ENCODE measurements at regions not wholly inside any gene's neighbourhood (a gene's known extent, or its start where the extent isn't known, plus 50 kb on each side); places are given as distances from the start of the nearest gene placed in this dataset.

GRCh38 chr12:25755971-25756260 is 202.6 kb upstream of the RASSF8 start:
- no peak for TF ChIP-seq CTCF (conservative IDR thresholded peaks at IDR 0.05)
- Histone ChIP-seq H4K8ac (replicated peaks; ENCODE audit: insufficient read length, low read depth, low read length) (no peak overlapping the region), H3K23me2 (ENCODE audit: insufficient read length, low read depth, low read length, poor library complexity, severe bottlenecking) (no peaks in the 10 kb centered on the region), H4K91ac (ENCODE audit: insufficient read length, low read depth, low read length) (no peak overlapping the region), H3T11ph (ENCODE audit: low read length) (no peak overlapping the region), H2BK5ac (ENCODE audit: insufficient read length, low read length) (no peak overlapping the region), H4K5ac (ENCODE audit: insufficient read length, low read depth, low read length) (no peak overlapping the region), H3K4me1 (ENCODE audit: insufficient read depth, low read length) (no peaks in the 10 kb centered on the region), H3K14ac (ENCODE audit: insufficient read depth, low read length) (no peak overlapping the region), H3K27ac (ENCODE audit: insufficient read length, low read depth, low read length) (no peak overlapping the region), H3K23ac (ENCODE audit: insufficient read length, low read depth, low read length) (no peak overlapping the region), H3K18ac (ENCODE audit: insufficient read length, low read depth, low read length) (no peak overlapping the region), H2BK15ac (ENCODE audit: low read depth, low read length) (no peak overlapping the region), H2AFZ (ENCODE audit: low read length) (no peak overlapping the region), H2AK5ac (ENCODE audit: insufficient read length, low read length) (no peak overlapping the region), H4K20me1 (ENCODE audit: control insufficient read depth, insufficient read depth, insufficient read length) (no peaks in the 10 kb centered on the region), H2BK12ac (ENCODE audit: insufficient read length, low read depth, low read length) (no peak overlapping the region), H3K9me3 (ENCODE audit: control insufficient read depth, low read depth, low read length) (no peaks in the 10 kb centered on the region), H2BK120ac (ENCODE audit: low read depth, low read length, poor library complexity, severe bottlenecking) (no peak overlapping the region), H3K9ac (ENCODE audit: extremely low read depth, insufficient read length, low read length) (no peak overlapping the region), H3K79me2 (ENCODE audit: insufficient read depth, low read length) (no peaks in the 10 kb centered on the region), H3K4ac (ENCODE audit: low read depth, low read length) (no peak overlapping the region), H3K4me2 (ENCODE audit: insufficient read depth, insufficient read length, low read length) (no peak overlapping the region), H2BK20ac (ENCODE audit: low read depth, low read length, poor library complexity, severe bottlenecking) (no peak overlapping the region), H3K56ac (ENCODE audit: insufficient read length, low read depth, low read length) (no peak overlapping the region), H3K79me1 (ENCODE audit: insufficient read depth, low read depth, low read length, poor library complexity, severe bottlenecking) (no peaks in the 10 kb centered on the region), H3K27me3 (ENCODE audit: insufficient read depth, low read length) (no peaks in the 10 kb centered on the region)
- H3K4me1 Mint-ChIP-seq, result peaks cover 8% of the 10 kb centered on the region in 2 experiments
- no peaks in the 10 kb centered on the region for H3K36me3 Mint-ChIP-seq (ENCODE audit: insufficient read depth in 1 of 3, low read depth in 3 of 3)
- no peak overlapping the region for H3K4me3 Mint-ChIP-seq
- H3K27ac Mint-ChIP-seq, result no peak overlapping the region
- no peak for DNase-seq
- H3K27me3 Mint-ChIP-seq (ENCODE audit: low read depth), result no peaks in the 10 kb centered on the region
- H3K9me3 Mint-ChIP-seq, result no peaks in the 10 kb centered on the region
- WGBS (ENCODE audit: extremely low coverage, insufficient read length, low lambda C conversion rate), result no CpG with 5 or more reads among the region's 2 CpGs
